HFFc6 (cell line): ENCODE measurements at regions not wholly inside any gene's neighbourhood (a gene's known extent, or its start where the extent isn't known, plus 50 kb on each side); places are given as distances from the start of the nearest gene placed in this dataset.
A peak's percentile ranks its signal among the peaks of the same experiment; 100 is the strongest.

Experiments
- DNase-seq: peaks from one replicate; pipeline ENCODE4 v3.0.0-alpha.2; 2018
- H3K27ac Mint-ChIP-seq: 2 replicates; pipeline ENCODE4 v1.8.0; 2020; ENCODE audit warnings: mild to moderate bottlenecking, mixed read lengths
- H3K27me3 Mint-ChIP-seq: 2 replicates; pipeline ENCODE4 v1.8.0; 2021; ENCODE audit warnings: mild to moderate bottlenecking, moderate library complexity, mixed read lengths; ENCODE audit not compliant: insufficient read depth
- H3K36me3 Mint-ChIP-seq: 2 replicates; pipeline ENCODE4 v1.8.0; 2021; ENCODE audit warnings: low read depth, mixed read lengths
- H3K4me1 Mint-ChIP-seq: 2 replicates; pipeline ENCODE4 v1.8.0; 2020; ENCODE audit warnings: low read depth, mixed read lengths
- H3K4me3 Mint-ChIP-seq: 2 replicates; pipeline ENCODE4 v1.8.0; 2020; ENCODE audit warnings: mild to moderate bottlenecking, moderate library complexity, mixed read lengths
- H3K9me3 Mint-ChIP-seq: 2 replicates; pipeline ENCODE4 v1.8.0; 2020; ENCODE audit warnings: mild to moderate bottlenecking, mixed read lengths
- TF ChIP-seq, protein P1 (sequence below): fragments of 200-600 bp; sonication (generic); IDR thresholded peaks from 2 replicates; pipeline ENCODE4 v1.5.0; 2021; ENCODE audit warnings: antibody characterized with exemption, mild to moderate bottlenecking

DNA sequence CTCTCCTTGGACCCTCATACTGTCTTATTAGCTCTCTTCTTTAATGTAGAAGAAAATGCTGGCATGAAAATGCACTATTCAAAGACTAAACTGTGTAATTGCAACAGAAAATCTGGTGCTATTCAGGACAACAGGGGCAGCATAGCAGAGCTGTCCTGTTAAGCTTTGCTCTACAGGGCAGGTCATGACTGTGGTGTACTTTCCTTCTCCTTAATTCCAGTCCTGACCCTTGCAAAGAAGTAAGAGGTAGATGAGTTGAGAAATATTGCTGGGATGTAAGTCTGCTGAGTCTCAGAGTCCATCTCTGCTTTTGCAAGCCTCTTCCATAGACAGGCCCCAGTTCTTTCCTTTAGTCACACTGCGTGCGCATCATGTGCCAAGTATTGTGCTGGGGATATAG is 52.6 kb upstream of the STK38L start:
- TF ChIP-seq, protein P1, sequence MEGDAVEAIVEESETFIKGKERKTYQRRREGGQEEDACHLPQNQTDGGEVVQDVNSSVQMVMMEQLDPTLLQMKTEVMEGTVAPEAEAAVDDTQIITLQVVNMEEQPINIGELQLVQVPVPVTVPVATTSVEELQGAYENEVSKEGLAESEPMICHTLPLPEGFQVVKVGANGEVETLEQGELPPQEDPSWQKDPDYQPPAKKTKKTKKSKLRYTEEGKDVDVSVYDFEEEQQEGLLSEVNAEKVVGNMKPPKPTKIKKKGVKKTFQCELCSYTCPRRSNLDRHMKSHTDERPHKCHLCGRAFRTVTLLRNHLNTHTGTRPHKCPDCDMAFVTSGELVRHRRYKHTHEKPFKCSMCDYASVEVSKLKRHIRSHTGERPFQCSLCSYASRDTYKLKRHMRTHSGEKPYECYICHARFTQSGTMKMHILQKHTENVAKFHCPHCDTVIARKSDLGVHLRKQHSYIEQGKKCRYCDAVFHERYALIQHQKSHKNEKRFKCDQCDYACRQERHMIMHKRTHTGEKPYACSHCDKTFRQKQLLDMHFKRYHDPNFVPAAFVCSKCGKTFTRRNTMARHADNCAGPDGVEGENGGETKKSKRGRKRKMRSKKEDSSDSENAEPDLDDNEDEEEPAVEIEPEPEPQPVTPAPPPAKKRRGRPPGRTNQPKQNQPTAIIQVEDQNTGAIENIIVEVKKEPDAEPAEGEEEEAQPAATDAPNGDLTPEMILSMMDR, result no peak
- Mint-ChIP-seq H3K9me3 (no peaks in the 10 kb centered on the region), H3K4me1 (peaks cover 8% of the 10 kb centered on the region), H3K27ac (peak overlapping the region; percentile 34; the same call in 1 of the 2 replicates), H3K27me3 (no peaks in the 10 kb centered on the region), H3K36me3 (no peaks in the 10 kb centered on the region), H3K4me3 (no peak overlapping the region; the same call in 1 of the 2 replicates)
- no peak for DNase-seq

GRCh38 chr12:27192118-27192802 is 51.8 kb upstream of the STK38L start:
- no peak overlapping the region for H3K4me3 Mint-ChIP-seq
- no peak for DNase-seq
- no peaks in the 10 kb centered on the region for H3K27me3 Mint-ChIP-seq
- TF ChIP-seq, protein P1, result no peak
- no peaks in the 10 kb centered on the region for H3K9me3 Mint-ChIP-seq
- no peaks in the 10 kb centered on the region for H3K36me3 Mint-ChIP-seq
- H3K4me1 Mint-ChIP-seq, result peaks cover under 1% of the 10 kb centered on the region; the same call in 1 of the 2 replicates
- H3K27ac Mint-ChIP-seq, result no peak overlapping the region

DNA sequence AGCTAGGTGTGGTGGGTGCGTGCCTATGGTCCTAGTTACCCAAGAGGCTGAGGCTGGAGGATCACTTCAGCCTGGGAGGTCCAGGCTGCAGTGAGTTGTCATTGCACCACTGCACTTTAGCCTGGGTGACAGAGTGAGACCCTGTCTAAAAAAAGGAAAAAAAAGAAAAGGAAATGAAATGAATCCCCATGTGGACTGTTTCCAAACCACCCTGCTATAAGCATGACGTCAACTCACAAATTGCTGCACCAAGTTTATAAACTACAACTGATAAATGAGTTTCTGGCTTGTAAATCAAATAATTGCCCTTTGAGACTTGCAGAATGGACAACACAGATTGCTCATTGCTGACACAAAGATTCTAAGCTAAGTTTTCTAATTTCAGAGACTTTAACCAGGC is 51.0 kb upstream of the STK38L start:
- H3K27me3 Mint-ChIP-seq, result no peaks in the 10 kb centered on the region
- no peaks in the 10 kb centered on the region for H3K9me3 Mint-ChIP-seq
- H3K27ac Mint-ChIP-seq, result peak overlapping the region; percentile 22; the same call in 1 of the 2 replicates
- TF ChIP-seq, protein P1, result no peak
- peak; percentile 70 for DNase-seq
- no peaks in the 10 kb centered on the region; the same call in 1 of the 2 replicates for H3K4me1 Mint-ChIP-seq
- no peaks in the 10 kb centered on the region for H3K36me3 Mint-ChIP-seq
- no peak overlapping the region for H3K4me3 Mint-ChIP-seq

DNA sequence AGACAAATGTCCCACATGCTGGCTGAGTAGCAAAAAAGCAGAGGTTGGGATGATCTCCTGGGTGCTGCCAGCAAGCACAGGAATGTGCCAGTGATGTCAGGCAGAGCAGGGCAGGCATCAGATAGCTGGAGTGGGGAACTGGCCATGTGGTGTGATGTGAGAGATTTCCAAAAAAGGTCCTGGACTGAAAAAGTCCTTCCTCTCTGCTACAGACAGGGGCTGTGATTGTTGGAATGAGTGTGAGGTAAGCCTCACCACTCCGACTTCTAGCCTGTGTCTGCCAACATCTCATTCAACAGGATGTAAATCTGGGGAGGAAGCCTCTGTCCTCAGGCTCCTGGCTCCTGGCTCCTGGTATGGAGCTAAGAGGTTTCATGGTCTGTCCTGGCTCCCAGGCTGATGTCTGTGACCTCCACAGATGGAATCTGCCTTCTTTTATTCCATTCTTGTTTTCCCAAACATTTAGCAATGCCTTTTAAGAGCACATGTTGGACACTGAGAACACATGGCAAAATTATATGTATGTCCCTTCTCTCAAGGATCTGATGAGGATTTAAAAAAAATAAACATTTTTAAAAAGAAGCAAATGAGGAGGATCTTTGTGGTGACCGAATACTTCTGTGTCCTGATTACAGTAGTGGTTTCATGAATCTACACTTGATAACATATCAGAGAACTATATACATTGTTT is 50.1 kb upstream of the STK38L start:
- DNase-seq, result peak; percentile 71
- no peaks in the 10 kb centered on the region; the same call in 1 of the 2 replicates for H3K4me1 Mint-ChIP-seq
- H3K9me3 Mint-ChIP-seq, result no peaks in the 10 kb centered on the region
- H3K27me3 Mint-ChIP-seq, result no peaks in the 10 kb centered on the region
- peak overlapping the region; percentile 39 for H3K4me3 Mint-ChIP-seq
- no peaks in the 10 kb centered on the region for H3K36me3 Mint-ChIP-seq
- no peak overlapping the region; the same call in 1 of the 2 replicates for H3K27ac Mint-ChIP-seq
- TF ChIP-seq, protein P1, result no peak
